Endothelial cell of umbilical vein (primary cell): ENCODE measurements at regions not wholly inside any gene's neighbourhood (a gene's known extent, or its start where the extent isn't known, plus 50 kb on each side); places are given as distances from the start of the nearest gene placed in this dataset.

Experiments used
- EZH2 ChIP-seq: IDR thresholded peaks from 2 replicates; pipeline ENCODE4 v1.6.1; 2012; ENCODE audit warnings: borderline replicate concordance, low read depth, mild to moderate bottlenecking, moderate library complexity, low read length, inconsistent platforms; ENCODE audit not compliant: severe bottlenecking
- FOS ChIP-seq: IDR thresholded peaks from 2 replicates; pipeline ENCODE4 v1.6.1; 2011; ENCODE audit warnings: mild to moderate bottlenecking, low read length, moderate library complexity, borderline replicate concordance; ENCODE audit not compliant: insufficient read depth
- GATA2 ChIP-seq: IDR thresholded peaks from 2 replicates; pipeline ENCODE4 v1.7.0; 2011; ENCODE audit warnings: low read depth, mild to moderate bottlenecking, moderate library complexity, mixed read lengths, low read length; ENCODE audit not compliant: insufficient read length, insufficient read depth
- JUN ChIP-seq: IDR thresholded peaks from 2 replicates; pipeline ENCODE4 v1.6.1; 2011; ENCODE audit warnings: borderline replicate concordance, low read depth; ENCODE audit not compliant: insufficient read length, insufficient read depth
- MYC ChIP-seq: IDR thresholded peaks from one replicate; pipeline ENCODE4 v1.6.1; 2011; ENCODE audit warnings: mild to moderate bottlenecking, low read depth, low read length
- POLR2A ChIP-seq: IDR thresholded peaks from 2 replicates; pipeline ENCODE4 v1.6.1; 2012; ENCODE audit warnings: low read depth, mild to moderate bottlenecking, control low read depth, low read length
- POLR2AphosphoS5 ChIP-seq: IDR thresholded peaks from 2 replicates; pipeline ENCODE4 v1.6.1; 2012; ENCODE audit warnings: low read depth, mild to moderate bottlenecking, control low read depth, low read length, moderate library complexity; ENCODE audit not compliant: insufficient read depth
- TF ChIP-seq, protein P1 (sequence below), 2 donors: IDR thresholded peaks; 1 replicate in 1 of 2; 2 replicates in 1 of 2; pipeline ENCODE4 v1.5.1; 2011; ENCODE audit warnings: low read length in 2 of 2, mild to moderate bottlenecking in 2 of 2, moderate library complexity in 2 of 2, control low read depth in 1 of 2, inconsistent platforms in 1 of 2, low read depth in 1 of 2; ENCODE audit not compliant: insufficient read depth in 1 of 2; ENCODE audit errors: extremely low read depth in 1 of 2
- TF ChIP-seq, protein P2 (sequence below): IDR thresholded peaks from 2 replicates; pipeline ENCODE4 v1.6.1; 2011; ENCODE audit not compliant: insufficient read depth, insufficient read length

- TF ChIP-seq, protein P1, sequence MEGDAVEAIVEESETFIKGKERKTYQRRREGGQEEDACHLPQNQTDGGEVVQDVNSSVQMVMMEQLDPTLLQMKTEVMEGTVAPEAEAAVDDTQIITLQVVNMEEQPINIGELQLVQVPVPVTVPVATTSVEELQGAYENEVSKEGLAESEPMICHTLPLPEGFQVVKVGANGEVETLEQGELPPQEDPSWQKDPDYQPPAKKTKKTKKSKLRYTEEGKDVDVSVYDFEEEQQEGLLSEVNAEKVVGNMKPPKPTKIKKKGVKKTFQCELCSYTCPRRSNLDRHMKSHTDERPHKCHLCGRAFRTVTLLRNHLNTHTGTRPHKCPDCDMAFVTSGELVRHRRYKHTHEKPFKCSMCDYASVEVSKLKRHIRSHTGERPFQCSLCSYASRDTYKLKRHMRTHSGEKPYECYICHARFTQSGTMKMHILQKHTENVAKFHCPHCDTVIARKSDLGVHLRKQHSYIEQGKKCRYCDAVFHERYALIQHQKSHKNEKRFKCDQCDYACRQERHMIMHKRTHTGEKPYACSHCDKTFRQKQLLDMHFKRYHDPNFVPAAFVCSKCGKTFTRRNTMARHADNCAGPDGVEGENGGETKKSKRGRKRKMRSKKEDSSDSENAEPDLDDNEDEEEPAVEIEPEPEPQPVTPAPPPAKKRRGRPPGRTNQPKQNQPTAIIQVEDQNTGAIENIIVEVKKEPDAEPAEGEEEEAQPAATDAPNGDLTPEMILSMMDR (IDR thresholded peaks at IDR 0.05; ENCODE audit: extremely low read depth in 1 of 2, insufficient read depth in 1 of 2, low read depth in 1 of 2, low read length in 2 of 2) = no peak
- no peak for TF ChIP-seq POLR2A
- TF ChIP-seq POLR2AphosphoS5 = no peak
- no peak for TF ChIP-seq FOS
- no peak for TF ChIP-seq JUN
- no peak for TF ChIP-seq EZH2
- TF ChIP-seq MYC = no peak
- TF ChIP-seq GATA2 = no peak
- TF ChIP-seq, protein P2, sequence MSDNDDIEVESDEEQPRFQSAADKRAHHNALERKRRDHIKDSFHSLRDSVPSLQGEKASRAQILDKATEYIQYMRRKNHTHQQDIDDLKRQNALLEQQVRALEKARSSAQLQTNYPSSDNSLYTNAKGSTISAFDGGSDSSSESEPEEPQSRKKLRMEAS = no peak
Observed at GRCh38 chr1:215488850-215489249, 78.3 kb upstream of the KCTD3 start.
